ENCODE measurements at regions not wholly inside any gene's neighbourhood (a gene's known extent, or its start where the extent isn't known, plus 50 kb on each side); places are given as distances from the start of the nearest gene placed in this dataset.

DNA sequence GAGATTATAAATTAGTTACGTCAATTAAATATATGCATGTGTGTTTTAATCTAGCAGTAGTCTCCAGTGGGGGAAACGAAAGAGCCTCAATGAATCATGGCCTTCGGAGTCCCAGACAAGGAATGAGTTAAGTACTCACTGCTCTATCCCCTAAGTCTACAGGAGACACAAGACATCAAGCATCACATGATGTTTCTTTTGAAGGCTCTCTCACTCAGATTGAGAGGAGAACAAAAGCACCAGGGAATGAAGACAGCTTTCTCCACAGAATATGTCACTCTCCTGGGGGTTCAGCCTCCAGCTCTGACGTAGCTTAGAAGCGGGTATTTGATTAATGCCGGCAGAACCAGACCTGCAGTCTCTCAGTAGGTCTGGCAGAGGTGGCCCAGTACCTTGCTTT is 381.4 kb downstream of the ACTL7B start:
- H3K4me1 ChIP-seq (ENCODE audit: insufficient read depth, low read length, severe bottlenecking), result no peaks in the 10 kb centered on the region
- peaks cover 3% of the 10 kb centered on the region; the same call in 1 of the 2 replicates for H3K27me3 ChIP-seq (ENCODE audit: insufficient read depth, low read length)
- H3K4me2 ChIP-seq (ENCODE audit: low read length), result no peak overlapping the region
- H3K9me2 ChIP-seq (ENCODE audit: low read depth, low read length), result no peaks in the 10 kb centered on the region
- H3K4me3 ChIP-seq (ENCODE audit: low read depth, low read length, poor library complexity, severe bottlenecking), result no peak overlapping the region
- H3K27ac ChIP-seq (ENCODE audit: low read depth, low read length, poor library complexity, severe bottlenecking), result no peak overlapping the region
- H3K9me3 ChIP-seq (ENCODE audit: low read length), result no peaks in the 10 kb centered on the region
- H4K20me1 ChIP-seq (ENCODE audit: insufficient read depth, low read length), result no peaks in the 10 kb centered on the region
- H3F3A ChIP-seq (ENCODE audit: insufficient read depth, low read length), result no peaks in the 10 kb centered on the region
- H3K36me3 ChIP-seq (ENCODE audit: insufficient read depth, low read length), result no peaks in the 10 kb centered on the region
- H3K9ac ChIP-seq (ENCODE audit: low read length), result no peak overlapping the region
- no peak overlapping the region for H2AFZ ChIP-seq (ENCODE audit: low read length)
- H3K79me2 ChIP-seq (ENCODE audit: insufficient read depth, low read length), result no peaks in the 10 kb centered on the region
- TF ChIP-seq EZH2 (IDR thresholded peaks at IDR 0.05; ENCODE audit: borderline replicate concordance, low read length), result no peak
- TF ChIP-seq, protein P1, sequence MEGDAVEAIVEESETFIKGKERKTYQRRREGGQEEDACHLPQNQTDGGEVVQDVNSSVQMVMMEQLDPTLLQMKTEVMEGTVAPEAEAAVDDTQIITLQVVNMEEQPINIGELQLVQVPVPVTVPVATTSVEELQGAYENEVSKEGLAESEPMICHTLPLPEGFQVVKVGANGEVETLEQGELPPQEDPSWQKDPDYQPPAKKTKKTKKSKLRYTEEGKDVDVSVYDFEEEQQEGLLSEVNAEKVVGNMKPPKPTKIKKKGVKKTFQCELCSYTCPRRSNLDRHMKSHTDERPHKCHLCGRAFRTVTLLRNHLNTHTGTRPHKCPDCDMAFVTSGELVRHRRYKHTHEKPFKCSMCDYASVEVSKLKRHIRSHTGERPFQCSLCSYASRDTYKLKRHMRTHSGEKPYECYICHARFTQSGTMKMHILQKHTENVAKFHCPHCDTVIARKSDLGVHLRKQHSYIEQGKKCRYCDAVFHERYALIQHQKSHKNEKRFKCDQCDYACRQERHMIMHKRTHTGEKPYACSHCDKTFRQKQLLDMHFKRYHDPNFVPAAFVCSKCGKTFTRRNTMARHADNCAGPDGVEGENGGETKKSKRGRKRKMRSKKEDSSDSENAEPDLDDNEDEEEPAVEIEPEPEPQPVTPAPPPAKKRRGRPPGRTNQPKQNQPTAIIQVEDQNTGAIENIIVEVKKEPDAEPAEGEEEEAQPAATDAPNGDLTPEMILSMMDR (IDR thresholded peaks at IDR 0.05; ENCODE audit: low read length), result no peak

- Histone ChIP-seq H3K9me3 (ENCODE audit: low read length) (no peaks in the 10 kb centered on the region), H4K20me1 (ENCODE audit: insufficient read depth, low read length) (no peaks in the 10 kb centered on the region), H3K36me3 (ENCODE audit: insufficient read depth, low read length) (no peaks in the 10 kb centered on the region), H3K9ac (ENCODE audit: low read length) (no peak overlapping the region), H3K4me1 (ENCODE audit: insufficient read depth, low read length, severe bottlenecking) (no peaks in the 10 kb centered on the region), H3F3A (ENCODE audit: insufficient read depth, low read length) (no peaks in the 10 kb centered on the region), H3K27ac (ENCODE audit: low read depth, low read length, poor library complexity, severe bottlenecking) (no peak overlapping the region), H3K9me2 (ENCODE audit: low read depth, low read length) (no peaks in the 10 kb centered on the region), H2AFZ (ENCODE audit: low read length) (no peak overlapping the region), H3K79me2 (ENCODE audit: insufficient read depth, low read length) (no peaks in the 10 kb centered on the region), H3K27me3 (ENCODE audit: insufficient read depth, low read length) (peaks cover 3% of the 10 kb centered on the region; the same call in 1 of the 2 replicates), H3K4me2 (ENCODE audit: low read length) (no peak overlapping the region), H3K4me3 (ENCODE audit: low read depth, low read length, poor library complexity, severe bottlenecking) (no peak overlapping the region)
- no peak for TF ChIP-seq EZH2 (IDR thresholded peaks at IDR 0.05; ENCODE audit: borderline replicate concordance, low read length)
- TF ChIP-seq, protein P1 (IDR thresholded peaks at IDR 0.05; ENCODE audit: low read length), result no peak
Observed at GRCh38 chr9:108473209-108474112, 382.3 kb downstream of the ACTL7B start.

GRCh38 chr9:108469654-108470053 is 386.1 kb downstream of the ACTL7B start:
- no peak overlapping the region for H3K27ac ChIP-seq (ENCODE audit: low read depth, low read length, poor library complexity, severe bottlenecking)
- no peaks in the 10 kb centered on the region for H3K4me1 ChIP-seq (ENCODE audit: insufficient read depth, low read length, severe bottlenecking)
- H4K20me1 ChIP-seq (ENCODE audit: insufficient read depth, low read length), result no peaks in the 10 kb centered on the region
- H3K9ac ChIP-seq (ENCODE audit: low read length), result no peak overlapping the region
- no peaks in the 10 kb centered on the region for H3K9me2 ChIP-seq (ENCODE audit: low read depth, low read length)
- H3F3A ChIP-seq (ENCODE audit: insufficient read depth, low read length), result no peaks in the 10 kb centered on the region
- H2AFZ ChIP-seq (ENCODE audit: low read length), result no peak overlapping the region
- H3K27me3 ChIP-seq (ENCODE audit: insufficient read depth, low read length), result peaks cover 3% of the 10 kb centered on the region; the same call in 1 of the 2 replicates
- H3K4me3 ChIP-seq (ENCODE audit: low read depth, low read length, poor library complexity, severe bottlenecking), result no peak overlapping the region
- TF ChIP-seq, protein P1 (IDR thresholded peaks at IDR 0.05; ENCODE audit: low read length), result no peak
- TF ChIP-seq EZH2 (IDR thresholded peaks at IDR 0.05; ENCODE audit: borderline replicate concordance, low read length), result no peak
- no peaks in the 10 kb centered on the region for H3K9me3 ChIP-seq (ENCODE audit: low read length)
- H3K4me2 ChIP-seq (ENCODE audit: low read length), result no peak overlapping the region
- no peaks in the 10 kb centered on the region for H3K36me3 ChIP-seq (ENCODE audit: insufficient read depth, low read length)
- no peaks in the 10 kb centered on the region for H3K79me2 ChIP-seq (ENCODE audit: insufficient read depth, low read length)

Data from OCI-LY1 (cell line).